ENCODE measurements at regions not wholly inside any gene's neighbourhood (a gene's known extent, or its start where the extent isn't known, plus 50 kb on each side); places are given as distances from the start of the nearest gene placed in this dataset.

DNA sequence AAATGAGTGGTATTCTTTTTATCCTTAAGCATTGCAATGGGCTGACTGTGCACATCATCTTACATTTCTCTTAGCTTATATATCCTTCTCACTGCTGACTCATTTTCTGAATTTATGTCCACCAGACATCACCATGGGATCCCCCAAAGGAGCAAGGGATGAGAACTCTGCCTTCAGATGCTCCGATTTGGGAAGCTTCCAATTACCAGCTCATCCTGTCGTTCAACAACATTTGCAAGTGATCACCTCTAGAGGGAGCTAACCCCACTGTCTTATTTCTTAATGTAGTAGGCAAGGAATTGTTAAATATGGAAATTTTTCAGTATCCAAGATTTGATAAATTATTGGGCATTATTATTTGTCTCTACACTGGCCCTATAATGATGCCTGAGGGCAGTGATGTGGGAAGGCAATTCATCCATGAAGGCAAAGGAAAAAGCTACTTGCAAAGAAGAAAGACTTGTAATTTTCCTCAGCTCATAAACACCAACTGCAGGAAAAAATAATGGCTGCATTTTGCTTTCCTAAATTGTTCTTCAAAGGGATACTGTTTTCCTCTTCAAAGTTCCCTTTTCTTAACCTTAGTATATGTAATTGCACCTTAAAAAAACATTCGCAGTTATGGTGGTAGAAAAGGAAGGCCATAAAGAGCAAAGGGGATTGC is 102.4 kb upstream of the FSHB start:
- ATAC-seq = no peak

GRCh38 chr11:30131535-30131934 is 99.3 kb upstream of the FSHB start:
- ATAC-seq (no peak), DNase-seq (no peak)
- intact Hi-C loops (cut with DNase I) = no loop called here
- TF ChIP-seq, protein P1, sequence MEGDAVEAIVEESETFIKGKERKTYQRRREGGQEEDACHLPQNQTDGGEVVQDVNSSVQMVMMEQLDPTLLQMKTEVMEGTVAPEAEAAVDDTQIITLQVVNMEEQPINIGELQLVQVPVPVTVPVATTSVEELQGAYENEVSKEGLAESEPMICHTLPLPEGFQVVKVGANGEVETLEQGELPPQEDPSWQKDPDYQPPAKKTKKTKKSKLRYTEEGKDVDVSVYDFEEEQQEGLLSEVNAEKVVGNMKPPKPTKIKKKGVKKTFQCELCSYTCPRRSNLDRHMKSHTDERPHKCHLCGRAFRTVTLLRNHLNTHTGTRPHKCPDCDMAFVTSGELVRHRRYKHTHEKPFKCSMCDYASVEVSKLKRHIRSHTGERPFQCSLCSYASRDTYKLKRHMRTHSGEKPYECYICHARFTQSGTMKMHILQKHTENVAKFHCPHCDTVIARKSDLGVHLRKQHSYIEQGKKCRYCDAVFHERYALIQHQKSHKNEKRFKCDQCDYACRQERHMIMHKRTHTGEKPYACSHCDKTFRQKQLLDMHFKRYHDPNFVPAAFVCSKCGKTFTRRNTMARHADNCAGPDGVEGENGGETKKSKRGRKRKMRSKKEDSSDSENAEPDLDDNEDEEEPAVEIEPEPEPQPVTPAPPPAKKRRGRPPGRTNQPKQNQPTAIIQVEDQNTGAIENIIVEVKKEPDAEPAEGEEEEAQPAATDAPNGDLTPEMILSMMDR (IDR thresholded peaks at IDR 0.05) = no peak
- H3K27me3 ChIP-seq (ENCODE audit: insufficient read depth in 3 of 3, low read length in 2 of 3) = no peaks in the 10 kb centered on the region
- no peaks in the 10 kb centered on the region for H3K4me1 ChIP-seq
- WGBS, 3 donors = 71 to 81% (median 73%) methylated on average over 2 of the region's 2 CpGs
- H3K36me3 ChIP-seq (ENCODE audit: insufficient read depth in 1 of 2, low read depth in 1 of 2) = no peaks in the 10 kb centered on the region
- H3K4me3 ChIP-seq = no peak overlapping the region
- H3K27ac ChIP-seq = no peak overlapping the region
- H3K9me3 ChIP-seq = no peaks in the 10 kb centered on the region

More for the DNA sequence above, 102.4 kb upstream of the FSHB start:
- no peak for DNase-seq
- TF ChIP-seq, protein P1 (IDR thresholded peaks at IDR 0.05) = peak; percentile 40
- no peak overlapping the region for H3K4me3 ChIP-seq
- no peaks in the 10 kb centered on the region for H3K27me3 ChIP-seq (ENCODE audit: insufficient read depth in 3 of 3, low read length in 2 of 3)
- no peaks in the 10 kb centered on the region for H3K36me3 ChIP-seq (ENCODE audit: insufficient read depth in 1 of 2, low read depth in 1 of 2)
- intact Hi-C loops (cut with DNase I) = loop anchor here in 1 of 2 donors (10.0 kb wide), 1 partner anchor 786 kb away; no protein-coding TSS in a partner anchor
- no peaks in the 10 kb centered on the region for H3K4me1 ChIP-seq
- no peak overlapping the region for H3K27ac ChIP-seq
- WGBS, 3 donors = 36 to 42% (median 38%) methylated on average over 3 of the region's 3 CpGs
- H3K9me3 ChIP-seq = no peaks in the 10 kb centered on the region

DNA sequence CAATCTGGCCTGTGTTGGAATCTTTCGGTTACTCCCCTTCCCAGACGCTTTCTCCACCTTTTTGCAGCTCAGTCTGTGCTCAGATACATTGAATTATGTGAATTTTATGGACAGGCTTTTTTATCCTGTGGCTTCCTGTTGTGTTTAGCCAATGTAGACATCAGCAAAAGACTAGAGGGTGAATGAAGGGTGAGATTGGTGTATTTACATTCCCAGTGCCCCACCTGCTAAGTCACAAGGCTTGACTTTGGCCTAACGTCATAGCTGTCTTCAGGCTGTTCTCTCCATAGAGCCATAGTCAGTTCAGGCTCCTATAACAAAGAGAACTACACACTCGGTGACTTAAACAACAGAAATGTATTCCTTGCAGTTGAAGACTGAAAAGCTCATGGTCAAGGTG is 97.5 kb upstream of the FSHB start:
- intact Hi-C loops (cut with DNase I) = no loop called here
- H3K36me3 ChIP-seq (ENCODE audit: insufficient read depth in 1 of 2, low read depth in 1 of 2) = no peaks in the 10 kb centered on the region
- H3K27ac ChIP-seq = no peak overlapping the region
- no peaks in the 10 kb centered on the region for H3K4me1 ChIP-seq
- H3K9me3 ChIP-seq = no peaks in the 10 kb centered on the region
- no peaks in the 10 kb centered on the region for H3K27me3 ChIP-seq (ENCODE audit: insufficient read depth in 3 of 3, low read length in 2 of 3)
- H3K4me3 ChIP-seq = no peak overlapping the region
- WGBS, 3 donors = 72 to 81% (median 74%) methylated on average over 4 of the region's 4 CpGs
- ATAC-seq = no peak
- TF ChIP-seq, protein P1 (IDR thresholded peaks at IDR 0.05) = no peak
- DNase-seq = no peak

- ATAC-seq = no peak
- TF ChIP-seq, protein P1 (IDR thresholded peaks at IDR 0.05) = peak; percentile 57
- peaks cover 0 to 4% (median 0%) of the 10 kb centered on the region in 3 donors for H3K27me3 ChIP-seq (ENCODE audit: insufficient read depth in 3 of 3, low read length in 2 of 3)
- intact Hi-C loops (cut with DNase I) = no loop called here
- WGBS, 3 donors = 17 to 22% (median 20%) methylated on average over 3 of the region's 3 CpGs
- H3K4me3 ChIP-seq = no peak overlapping the region
- H3K9me3 ChIP-seq = no peaks in the 10 kb centered on the region
- no peaks in the 10 kb centered on the region for H3K36me3 ChIP-seq (ENCODE audit: insufficient read depth in 1 of 2, low read depth in 1 of 2)
- H3K4me1 ChIP-seq = no peaks in the 10 kb centered on the region
- no peak overlapping the region for H3K27ac ChIP-seq
- DNase-seq = no peak
Observed at GRCh38 chr11:30143098-30143705, 87.6 kb upstream of the FSHB start.

Measured in psoas muscle (tissue), 7 donors.